RCC 7860 (cell line): ENCODE measurements at regions not wholly inside any gene's neighbourhood (a gene's known extent, or its start where the extent isn't known, plus 50 kb on each side); places are given as distances from the start of the nearest gene placed in this dataset.

ENCODE experiments used
- DNase-seq: peaks from one replicate; pipeline ENCODE4 v3.0.0-alpha.2; 2015; ENCODE audit warnings: low spot score
- FAIRE-seq: peaks from 2 replicates; lab custom pipeline; 2012; peaks lifted over from hg19 to GRCh38; lab: Jason Lieb, UNC

GRCh38 chr19:28522545-28522922 lies 690.4 kb downstream of the UQCRFS1 start:
- FAIRE-seq (no peak), DNase-seq (no peak)

DNA sequence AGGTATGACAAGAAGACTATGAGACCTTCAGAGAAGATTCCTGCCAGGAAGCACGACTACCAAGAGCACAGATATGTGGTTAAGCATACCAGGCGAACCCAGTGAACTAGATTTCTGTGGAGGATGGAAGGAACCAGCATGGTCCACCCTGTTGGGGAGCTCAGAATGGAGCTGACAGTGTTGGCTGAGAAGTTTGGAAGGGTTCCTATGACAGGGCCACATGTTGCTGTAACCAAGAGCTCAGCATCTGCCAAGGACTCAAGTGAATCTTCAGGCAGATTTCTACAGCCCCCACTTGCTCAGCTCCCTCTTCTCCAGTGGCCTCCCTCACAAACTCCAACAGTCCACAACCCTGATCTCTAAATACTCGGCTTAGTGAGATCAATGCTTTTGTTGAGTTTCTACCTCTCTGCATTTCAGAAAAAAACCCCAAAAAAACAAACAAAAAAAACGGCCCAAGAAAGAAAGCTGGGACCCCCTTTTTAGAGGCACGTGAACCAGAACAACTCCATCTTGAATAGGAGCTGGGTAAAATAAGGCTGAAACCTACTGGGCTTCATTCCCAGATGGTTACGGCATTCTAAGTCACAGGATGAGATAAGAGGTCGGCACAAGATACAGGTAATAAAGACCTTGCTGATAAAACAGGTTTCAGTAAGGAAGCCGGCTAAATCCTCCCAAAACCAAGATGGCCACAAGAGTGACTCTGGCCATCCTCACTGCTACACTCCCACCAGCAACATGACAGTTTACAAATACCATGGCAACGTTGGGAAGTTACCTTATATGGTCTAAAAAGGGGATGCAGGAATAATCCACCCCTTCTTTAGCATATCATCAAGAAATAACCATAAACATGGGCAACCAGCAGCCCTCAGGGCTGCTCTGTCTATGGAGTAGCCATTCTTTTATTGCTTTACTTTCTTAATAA lies 691.1 kb downstream of the UQCRFS1 start:
- DNase-seq: no peak

GRCh38 chr19:28520998-28521568 lies 691.9 kb downstream of the UQCRFS1 start:
- DNase-seq: no peak
- no peak for FAIRE-seq

More for the DNA sequence above, 691.1 kb downstream of the UQCRFS1 start:
- FAIRE-seq: no peak

- no peak for DNase-seq
- FAIRE-seq: peak; percentile 4
These were observed 692.7 kb downstream of the UQCRFS1 start for GRCh38 chr19:28519952-28520861.

GRCh38 chr19:28519218-28519779 lies 693.7 kb downstream of the UQCRFS1 start:
- DNase-seq (no peak), FAIRE-seq (no peak)

DNA sequence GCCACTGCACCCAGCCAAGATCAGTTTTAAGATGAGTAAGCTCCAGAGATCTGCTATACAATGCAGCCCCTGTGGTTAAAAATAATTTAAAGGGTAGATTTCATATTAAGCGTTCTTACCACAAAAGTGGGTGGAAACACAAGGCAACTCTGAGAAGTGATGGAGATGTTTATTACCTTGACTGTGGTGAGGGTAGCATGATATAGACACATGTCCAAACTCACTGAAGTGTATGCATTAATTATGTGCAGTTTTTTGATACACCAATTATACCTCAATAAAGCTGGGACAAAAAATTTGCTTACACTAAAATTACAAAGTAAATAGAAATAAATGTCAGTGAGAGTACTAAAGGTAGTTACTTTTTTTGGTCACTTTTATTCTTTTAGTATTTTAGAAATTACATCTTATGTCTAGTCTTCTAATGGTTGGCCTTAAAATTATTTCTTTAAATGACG lies 696.5 kb downstream of the UQCRFS1 start:
- no peak for FAIRE-seq
- no peak for DNase-seq

DNA sequence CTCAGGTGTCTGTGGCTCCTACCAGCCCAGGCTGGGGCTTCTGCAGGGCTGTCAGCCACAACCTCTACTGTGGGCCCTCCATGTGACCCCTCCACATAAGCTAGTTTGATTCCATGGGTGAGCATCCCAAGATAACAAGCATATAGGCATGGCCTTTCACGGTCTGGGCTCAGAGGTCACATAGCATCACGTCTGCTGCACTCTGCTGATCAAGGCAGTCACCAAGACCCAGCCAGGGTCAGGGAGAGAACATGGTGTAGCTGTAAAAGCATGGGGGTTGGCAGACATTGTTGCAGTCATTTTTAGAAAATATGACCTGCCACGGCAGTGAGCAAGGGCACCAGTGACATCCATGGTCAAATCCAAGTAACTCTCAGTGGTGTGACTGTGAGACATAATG lies 698.8 kb downstream of the UQCRFS1 start:
- FAIRE-seq: no peak
- no peak for DNase-seq

GRCh38 chr19:28511655-28512054 lies 701.3 kb downstream of the UQCRFS1 start:
- DNase-seq (no peak), FAIRE-seq (no peak)

- FAIRE-seq (no peak), DNase-seq (no peak)
These were observed 703.7 kb downstream of the UQCRFS1 start for GRCh38 chr19:28509079-28509895.

GRCh38 chr19:28508666-28509065 lies 704.3 kb downstream of the UQCRFS1 start:
- DNase-seq (no peak), FAIRE-seq (no peak)

GRCh38 chr19:28505933-28506332 lies 707.0 kb downstream of the UQCRFS1 start:
- no peak for FAIRE-seq

DNA sequence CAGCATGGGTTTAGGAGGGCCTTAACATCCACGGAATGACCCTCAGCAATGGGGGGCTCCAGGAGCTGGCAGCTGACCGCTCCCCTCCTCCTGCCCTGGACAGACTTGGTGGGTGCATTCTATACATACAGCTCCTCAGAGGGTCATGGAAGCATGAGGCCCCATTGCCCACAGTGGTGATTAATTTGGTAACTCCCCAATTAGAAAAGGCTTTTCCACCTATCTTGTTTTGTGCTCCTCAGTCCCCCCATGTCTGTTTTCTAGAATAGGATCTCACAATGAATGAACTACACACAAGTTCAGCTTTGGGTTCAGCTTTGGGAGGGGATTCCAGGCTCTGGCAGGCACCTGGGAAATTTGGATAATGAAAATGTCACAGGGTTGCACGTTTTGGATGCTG lies 707.8 kb downstream of the UQCRFS1 start:
- DNase-seq (no peak), FAIRE-seq (no peak)

More at GRCh38 chr19:28505933-28506332, 707.0 kb downstream of the UQCRFS1 start:
- DNase-seq: no peak

DNA sequence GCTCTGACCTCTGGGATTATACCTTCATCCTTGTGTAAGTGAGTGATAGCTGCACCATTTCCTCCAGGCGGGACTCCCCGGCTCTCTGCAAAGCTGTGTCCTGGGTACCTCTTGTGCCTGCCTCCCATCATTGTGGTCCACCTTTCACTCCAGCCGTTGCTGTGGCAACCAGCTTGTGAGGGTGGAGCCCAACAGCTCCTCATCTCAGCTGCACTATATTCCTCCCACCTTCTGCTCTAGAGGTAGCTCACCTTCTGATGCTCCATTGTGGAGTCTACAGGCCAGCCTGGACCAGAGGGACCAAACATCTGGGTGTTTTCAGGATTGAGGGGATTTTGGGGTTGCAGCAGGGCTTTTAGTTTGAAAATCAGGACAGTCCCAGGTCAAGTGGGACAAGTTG lies 708.2 kb downstream of the UQCRFS1 start:
- DNase-seq (no peak), FAIRE-seq (no peak)

GRCh38 chr19:28504139-28504538 lies 708.8 kb downstream of the UQCRFS1 start:
- DNase-seq (no peak), FAIRE-seq (no peak)

GRCh38 chr19:28502879-28503734 lies 709.8 kb downstream of the UQCRFS1 start:
- no peak for FAIRE-seq
- DNase-seq: no peak

- no peak for FAIRE-seq
- no peak for DNase-seq
These were observed 711.0 kb downstream of the UQCRFS1 start for GRCh38 chr19:28501976-28502375.

DNA sequence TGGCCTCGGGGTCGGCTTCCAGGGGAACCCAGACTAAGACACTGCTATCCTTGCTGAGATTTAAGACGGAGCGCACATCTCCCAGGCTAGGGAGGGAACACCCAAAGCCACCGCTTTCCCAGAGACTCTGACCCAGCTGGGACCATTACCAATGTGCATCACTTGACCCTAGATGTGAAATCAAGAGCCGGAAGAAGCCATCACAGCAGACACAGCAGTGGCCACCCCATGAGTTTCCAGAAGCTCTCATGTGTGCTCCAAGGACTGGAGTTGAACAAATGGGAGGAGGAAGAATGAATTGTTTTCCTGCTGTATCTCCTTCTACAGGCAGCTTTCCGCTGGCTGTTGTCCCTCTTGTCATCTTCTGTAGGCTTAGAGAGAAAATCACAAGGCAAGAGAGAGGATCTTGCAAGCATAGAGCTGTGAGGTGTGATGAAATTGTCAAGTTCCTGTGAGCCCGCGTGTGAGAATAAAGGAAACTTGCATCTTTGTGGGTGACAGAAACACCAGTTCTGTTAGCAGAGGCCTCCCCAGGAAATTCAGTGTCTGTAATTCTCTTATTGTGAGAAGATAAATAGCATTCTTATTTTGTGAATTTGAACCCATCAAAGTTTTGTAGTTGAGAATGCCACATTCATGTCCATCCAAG lies 711.8 kb downstream of the UQCRFS1 start:
- DNase-seq (no peak), FAIRE-seq (no peak)

- DNase-seq: no peak
- no peak for FAIRE-seq
These were observed 712.7 kb downstream of the UQCRFS1 start for GRCh38 chr19:28500296-28500695.
